T-helper 1 cell treated with Interleukin-12 subunit alpha and Interleukin-12 subunit beta and Interleukin-4 antibody, amounts not matched to agents 30 ng/mL and 1 ng/mL, for 36 hours (primary cell): ENCODE measurements at regions not wholly inside any gene's neighbourhood (a gene's known extent, or its start where the extent isn't known, plus 50 kb on each side); places are given as distances from the start of the nearest gene placed in this dataset.

Experiments
- intact Hi-C: fragments of 100-400 bp; cut with micrococcal nuclease; formaldehyde crosslinking; loops from one replicate; pipeline ENCODE4 v1.15.1; 2024

DNA sequence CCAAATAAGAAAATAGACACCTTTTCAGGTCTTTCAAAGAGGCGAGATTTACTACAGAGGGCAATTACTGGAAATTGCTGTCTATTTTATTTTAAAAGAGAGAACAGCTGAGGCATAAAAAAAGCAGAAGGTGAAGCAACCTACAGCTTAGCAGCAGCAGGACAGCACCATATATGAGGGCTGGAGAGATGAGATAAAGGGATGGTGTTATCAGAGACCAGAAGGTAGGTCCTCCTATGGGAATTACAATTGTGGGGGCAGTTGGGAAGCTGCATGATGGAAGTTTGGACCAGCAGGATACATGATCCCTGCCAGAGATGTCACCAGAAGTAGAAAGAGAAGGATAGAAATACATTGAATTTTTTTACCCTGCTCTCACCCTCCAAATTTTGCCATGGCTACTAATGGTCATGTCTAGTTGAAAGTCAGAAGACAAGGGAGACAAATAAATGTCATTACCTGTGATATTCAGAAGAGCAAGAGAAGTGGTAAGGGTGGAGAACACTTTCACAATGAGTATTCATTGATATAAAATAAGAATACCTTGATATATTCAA, 77.2 kb upstream of the CALCR start:
- intact Hi-C loops = no loop called here

DNA sequence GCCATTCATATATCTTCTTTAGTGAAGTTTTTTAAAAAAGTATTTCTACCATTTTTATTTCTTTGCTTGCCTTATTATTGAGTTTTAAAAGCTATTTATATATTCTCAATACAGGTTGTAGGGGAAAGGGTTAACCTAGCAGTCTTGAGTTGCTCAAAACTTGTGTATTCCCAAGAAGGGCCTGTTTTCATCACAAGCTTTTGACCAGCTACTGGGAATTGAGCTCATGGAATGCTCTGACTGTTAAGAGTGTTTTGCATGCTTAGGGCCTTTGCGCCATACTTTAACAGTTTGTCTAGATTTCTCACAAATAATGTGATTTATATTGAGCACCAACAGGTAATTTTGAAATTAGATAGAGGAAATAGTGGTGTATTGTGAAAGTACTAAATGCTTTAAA, 72.0 kb upstream of the CALCR start:
- intact Hi-C loops = no loop called here

DNA sequence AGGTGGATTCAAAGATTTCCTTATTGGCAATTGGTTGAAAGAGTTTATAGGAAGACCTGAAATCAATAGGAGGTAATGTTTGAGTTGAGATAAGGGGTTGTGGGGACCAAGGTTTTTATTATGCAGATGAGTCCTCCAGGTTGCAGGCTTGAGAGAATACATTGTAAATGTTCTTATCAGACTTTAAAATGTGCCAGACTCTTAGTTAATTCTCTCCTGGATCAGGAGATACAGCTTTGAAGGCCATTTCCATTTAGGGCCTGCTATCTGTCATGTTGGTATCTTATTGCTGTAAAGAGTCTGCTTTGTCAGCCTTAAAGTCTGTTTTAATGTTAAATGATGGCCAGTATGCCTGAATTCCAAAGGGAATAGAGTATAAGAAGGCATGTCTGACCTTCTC, 61.8 kb upstream of the CALCR start:
- intact Hi-C loops = no loop called here

DNA sequence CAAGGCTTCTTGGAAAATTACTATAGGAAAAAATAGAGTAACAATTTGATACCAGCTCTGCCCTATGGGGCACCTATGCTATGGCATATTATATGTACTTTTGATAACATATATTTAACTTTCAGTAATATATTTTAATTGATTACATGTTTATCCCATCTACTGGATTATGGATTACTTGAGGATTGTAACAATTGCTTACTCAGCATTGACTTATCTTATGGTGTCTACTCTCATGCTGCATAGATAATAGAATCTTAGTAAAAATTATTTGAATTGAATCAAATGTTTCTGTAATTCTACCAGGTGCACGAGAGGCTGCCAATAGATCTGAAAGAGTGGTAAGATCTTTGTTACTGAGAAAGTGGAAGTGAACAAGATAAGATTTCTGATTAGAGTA, 57.8 kb upstream of the CALCR start:
- intact Hi-C loops = no loop called here

DNA sequence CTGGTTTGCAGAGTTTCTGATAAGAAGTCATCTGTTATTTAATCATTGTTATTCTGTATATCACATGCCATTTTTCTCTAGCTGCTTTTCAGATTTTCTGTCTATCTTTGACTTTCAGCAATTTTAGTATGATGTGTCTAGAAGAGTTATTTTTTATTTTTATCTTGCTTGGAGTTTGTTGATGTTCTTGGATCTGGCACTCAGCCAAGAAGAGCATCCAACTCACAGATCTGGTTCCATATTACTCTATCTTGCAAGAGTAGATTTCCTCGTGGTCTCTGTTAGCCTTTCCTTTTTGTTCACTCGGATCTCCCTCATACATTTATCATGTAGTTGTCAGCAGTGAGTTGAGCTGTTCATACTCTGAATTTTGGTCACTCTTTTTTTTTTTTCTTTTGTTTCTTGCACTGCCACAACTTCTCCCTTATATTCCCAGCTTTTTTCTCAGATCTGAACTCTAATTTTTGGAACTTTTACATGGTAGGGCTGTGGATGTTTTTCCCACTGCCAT, 54.8 kb upstream of the CALCR start:
- intact Hi-C loops = loop anchor here (10.0 kb wide), 1 partner anchor 455 kb away; no protein-coding TSS in a partner anchor

DNA sequence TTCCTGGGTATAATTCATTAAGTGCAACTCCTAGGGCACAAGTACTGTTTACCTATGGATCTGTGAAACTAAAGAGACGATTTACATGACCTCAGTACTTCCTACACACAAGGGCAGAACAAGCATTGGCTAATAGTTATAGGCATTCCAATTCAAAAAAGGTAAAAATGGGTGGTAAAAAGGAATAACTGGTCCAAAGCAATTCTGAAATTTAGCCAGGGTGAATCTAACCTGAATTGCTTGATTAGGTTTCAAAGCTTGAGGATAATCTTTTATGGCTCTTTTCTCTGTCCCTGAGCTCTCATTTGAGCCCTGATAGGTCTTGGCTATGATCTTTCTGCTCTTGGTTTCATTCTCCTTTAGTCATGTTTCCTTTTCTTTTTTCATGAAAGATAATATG, 52.3 kb upstream of the CALCR start:
- intact Hi-C loops = loop anchor here (10.0 kb wide), 1 partner anchor 458 kb away; no protein-coding TSS in a partner anchor
